ENCODE measurements at regions not wholly inside any gene's neighbourhood (a gene's known extent, or its start where the extent isn't known, plus 50 kb on each side); places are given as distances from the start of the nearest gene placed in this dataset.

- Histone ChIP-seq H3K79me1 (ENCODE audit: low read length) (peaks cover 10% of the 10 kb centered on the region), H3K9me3 (ENCODE audit: insufficient read depth, low read depth, low read length) (no peaks in the 10 kb centered on the region), H2AK5ac (ENCODE audit: low read length) (no peak overlapping the region), H3K9ac (ENCODE audit: low read length) (no peak overlapping the region), H3K14ac (ENCODE audit: low read length) (no peak overlapping the region), H3K4me3 (ENCODE audit: low read depth, low read length) (no peak overlapping the region), H4K8ac (ENCODE audit: low read depth, low read length) (peak overlapping the region; percentile 24), H3K18ac (ENCODE audit: low read length) (no peak overlapping the region), H2AFZ (ENCODE audit: insufficient read depth, low read length, poor library complexity) (peak overlapping the region; percentile 23), H3K4ac (ENCODE audit: low read depth, low read length) (no peak overlapping the region), H2BK120ac (ENCODE audit: insufficient read depth, low read length, poor library complexity) (peak overlapping the region; percentile 12), H3K4me2 (ENCODE audit: low read length) (no peak overlapping the region), H3K36me3 (ENCODE audit: control insufficient read depth in 1 of 2, insufficient read depth in 2 of 2, low read length in 2 of 2) (no peaks in the 10 kb centered on the region), H3K27me3 (ENCODE audit: insufficient read depth, low read length) (no peaks in the 10 kb centered on the region), H3K27ac (ENCODE audit: low read depth, low read length) (peak overlapping the region; percentile 57), H2BK12ac (ENCODE audit: low read length) (peak overlapping the region; percentile 61), H3K79me2 (ENCODE audit: control insufficient read depth, insufficient read depth, low read length, poor library complexity) (no peaks in the 10 kb centered on the region), H3K4me1 (ENCODE audit: control insufficient read depth in 1 of 2, insufficient read depth in 2 of 2, low read length in 2 of 2) (peaks cover 2 to 7% of the 10 kb centered on the region in 2 experiments), H3K23ac (ENCODE audit: low read length) (no peak overlapping the region), H2BK5ac (ENCODE audit: low read depth, low read length, poor library complexity) (peak overlapping the region; percentile 55), H4K91ac (ENCODE audit: low read depth, low read length) (peak overlapping the region; percentile 69), H4K12ac (ENCODE audit: low read depth, low read length) (no peak overlapping the region)
- DNase-seq, result peak in 1 of 2 donors; percentile 17
- WGBS (ENCODE audit: extremely low coverage, insufficient coverage, insufficient read length), result no CpG with 5 or more reads among the region's 1 CpG
These were observed 481.4 kb downstream of the IPMK start for GRCh38 chr10:57786331-57786730.

DNA sequence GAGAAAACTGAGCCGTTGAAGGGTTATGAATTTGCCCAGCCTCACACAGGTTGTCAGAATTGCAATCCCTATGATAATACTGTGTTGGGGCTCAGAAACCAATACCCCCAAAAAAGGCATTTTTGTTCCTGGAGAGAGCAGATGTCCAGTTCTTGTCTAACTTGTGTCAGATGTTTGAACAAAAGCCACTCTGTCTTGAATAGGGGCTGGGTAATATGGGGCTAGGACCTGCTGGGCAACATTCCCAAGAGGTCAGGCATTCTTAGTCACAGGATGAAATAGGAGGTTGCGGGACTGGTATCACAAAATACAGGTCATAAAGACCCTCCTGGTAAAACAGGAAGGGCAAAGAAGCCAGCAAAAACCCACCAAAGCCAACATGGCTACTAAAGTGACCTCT, 482.1 kb downstream of the IPMK start:
- WGBS (ENCODE audit: extremely low coverage, insufficient coverage, insufficient read length), result no CpG with 5 or more reads among the region's 2 CpGs
- Histone ChIP-seq H3K9me3 (ENCODE audit: insufficient read depth, low read depth, low read length) (no peaks in the 10 kb centered on the region), H4K12ac (ENCODE audit: low read depth, low read length) (no peak overlapping the region), H3K79me1 (ENCODE audit: low read length) (peaks cover 10% of the 10 kb centered on the region), H3K4ac (ENCODE audit: low read depth, low read length) (no peak overlapping the region), H3K4me3 (ENCODE audit: low read depth, low read length) (no peak overlapping the region), H3K4me1 (ENCODE audit: control insufficient read depth in 1 of 2, insufficient read depth in 2 of 2, low read length in 2 of 2) (peaks cover 2 to 7% of the 10 kb centered on the region in 2 experiments), H2BK12ac (ENCODE audit: low read length) (no peak overlapping the region), H3K9ac (ENCODE audit: low read length) (no peak overlapping the region), H4K8ac (ENCODE audit: low read depth, low read length) (no peak overlapping the region), H4K91ac (ENCODE audit: low read depth, low read length) (no peak overlapping the region), H2AFZ (ENCODE audit: insufficient read depth, low read length, poor library complexity) (no peak overlapping the region), H2AK5ac (ENCODE audit: low read length) (no peak overlapping the region), H2BK5ac (ENCODE audit: low read depth, low read length, poor library complexity) (peak overlapping the region; percentile 11), H3K18ac (ENCODE audit: low read length) (no peak overlapping the region), H2BK120ac (ENCODE audit: insufficient read depth, low read length, poor library complexity) (peak overlapping the region; percentile 16), H3K4me2 (ENCODE audit: low read length) (peak overlapping the region; percentile 13), H3K27me3 (ENCODE audit: insufficient read depth, low read length) (no peaks in the 10 kb centered on the region), H3K27ac (ENCODE audit: low read depth, low read length) (peak overlapping the region; percentile 57), H3K23ac (ENCODE audit: low read length) (no peak overlapping the region), H3K79me2 (ENCODE audit: control insufficient read depth, insufficient read depth, low read length, poor library complexity) (no peaks in the 10 kb centered on the region), H3K14ac (ENCODE audit: low read length) (no peak overlapping the region), H3K36me3 (ENCODE audit: control insufficient read depth in 1 of 2, insufficient read depth in 2 of 2, low read length in 2 of 2) (no peaks in the 10 kb centered on the region)
- peak; percentile 66 to 82 for DNase-seq

- Histone ChIP-seq H2BK12ac (ENCODE audit: low read length) (no peak overlapping the region), H3K4ac (ENCODE audit: low read depth, low read length) (no peak overlapping the region), H3K23ac (ENCODE audit: low read length) (no peak overlapping the region), H3K4me2 (ENCODE audit: low read length) (no peak overlapping the region), H3K27ac (ENCODE audit: low read depth, low read length) (peak overlapping the region; percentile 57), H3K36me3 (ENCODE audit: control insufficient read depth in 1 of 2, insufficient read depth in 2 of 2, low read length in 2 of 2) (no peaks in the 10 kb centered on the region), H2BK5ac (ENCODE audit: low read depth, low read length, poor library complexity) (no peak overlapping the region), H3K79me1 (ENCODE audit: low read length) (peaks cover 10% of the 10 kb centered on the region), H3K4me1 (ENCODE audit: control insufficient read depth in 1 of 2, insufficient read depth in 2 of 2, low read length in 2 of 2) (peaks cover 2 to 7% of the 10 kb centered on the region in 2 experiments), H2BK120ac (ENCODE audit: insufficient read depth, low read length, poor library complexity) (peak overlapping the region; percentile 16), H2AK5ac (ENCODE audit: low read length) (no peak overlapping the region), H3K9me3 (ENCODE audit: insufficient read depth, low read depth, low read length) (no peaks in the 10 kb centered on the region), H3K79me2 (ENCODE audit: control insufficient read depth, insufficient read depth, low read length, poor library complexity) (no peaks in the 10 kb centered on the region), H4K12ac (ENCODE audit: low read depth, low read length) (no peak overlapping the region), H3K18ac (ENCODE audit: low read length) (no peak overlapping the region), H4K91ac (ENCODE audit: low read depth, low read length) (no peak overlapping the region), H3K14ac (ENCODE audit: low read length) (no peak overlapping the region), H3K4me3 (ENCODE audit: low read depth, low read length) (no peak overlapping the region), H2AFZ (ENCODE audit: insufficient read depth, low read length, poor library complexity) (no peak overlapping the region), H3K27me3 (ENCODE audit: insufficient read depth, low read length) (no peaks in the 10 kb centered on the region), H4K8ac (ENCODE audit: low read depth, low read length) (no peak overlapping the region), H3K9ac (ENCODE audit: low read length) (no peak overlapping the region)
- WGBS (ENCODE audit: extremely low coverage, insufficient coverage, insufficient read length), result no CpG with 5 or more reads among the region's 3 CpGs
- DNase-seq, result peak in 1 of 2 donors; percentile 67
These were observed 482.6 kb downstream of the IPMK start for GRCh38 chr10:57785068-57785467.

DNA sequence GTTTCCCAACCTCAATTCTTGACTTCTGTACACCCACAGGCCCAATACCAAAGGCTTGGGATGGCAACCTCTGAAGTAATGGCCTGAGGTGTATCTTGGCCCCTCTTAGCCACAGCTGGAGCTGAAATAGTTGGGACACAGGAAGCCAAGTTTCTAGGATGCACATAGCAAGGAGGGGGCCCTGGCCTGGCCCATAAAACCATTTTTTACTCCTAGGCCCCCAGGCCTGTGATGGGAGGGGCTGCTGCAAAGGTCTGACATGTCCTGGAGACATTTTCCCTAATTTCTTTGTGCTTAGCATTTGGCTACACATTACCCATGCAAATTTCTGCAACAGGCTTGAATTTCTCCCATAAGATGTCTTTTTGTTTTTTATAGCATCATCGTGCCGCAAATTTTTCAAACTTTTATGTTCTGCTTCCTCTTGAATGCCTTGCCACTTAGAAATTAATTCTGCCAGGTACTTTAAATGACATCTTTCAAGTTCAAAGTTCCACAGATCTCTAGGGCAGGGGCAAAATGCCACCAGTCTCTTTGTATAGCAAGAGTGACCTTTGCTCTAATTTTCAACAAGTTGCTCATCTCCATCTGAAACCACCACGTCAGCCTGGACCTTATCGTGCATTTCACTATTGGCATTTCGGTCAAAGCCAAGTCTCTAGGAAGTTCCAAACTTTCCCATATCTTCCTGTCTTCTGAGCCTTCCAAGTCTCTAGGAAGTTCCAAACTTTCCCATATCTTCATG, 490.8 kb downstream of the IPMK start:
- H3K79me2 ChIP-seq (ENCODE audit: control insufficient read depth, insufficient read depth, low read length, poor library complexity), result no peaks in the 10 kb centered on the region
- H2BK120ac ChIP-seq (ENCODE audit: insufficient read depth, low read length, poor library complexity), result no peak overlapping the region
- H3K27ac ChIP-seq (ENCODE audit: low read depth, low read length), result no peak overlapping the region
- H2AK5ac ChIP-seq (ENCODE audit: low read length), result no peak overlapping the region
- no peak overlapping the region for H2AFZ ChIP-seq (ENCODE audit: insufficient read depth, low read length, poor library complexity)
- no peaks in the 10 kb centered on the region for H3K79me1 ChIP-seq (ENCODE audit: low read length)
- no peak overlapping the region for H3K4me2 ChIP-seq (ENCODE audit: low read length)
- no peaks in the 10 kb centered on the region for H3K4me1 ChIP-seq (ENCODE audit: control insufficient read depth in 1 of 2, insufficient read depth in 2 of 2, low read length in 2 of 2)
- no peak overlapping the region for H4K91ac ChIP-seq (ENCODE audit: low read depth, low read length)
- no peak overlapping the region for H2BK12ac ChIP-seq (ENCODE audit: low read length)
- no peak overlapping the region for H4K8ac ChIP-seq (ENCODE audit: low read depth, low read length)
- no peak for DNase-seq
- no peak overlapping the region for H3K14ac ChIP-seq (ENCODE audit: low read length)
- H3K23ac ChIP-seq (ENCODE audit: low read length), result no peak overlapping the region
- no peak overlapping the region for H4K12ac ChIP-seq (ENCODE audit: low read depth, low read length)
- H2BK5ac ChIP-seq (ENCODE audit: low read depth, low read length, poor library complexity), result no peak overlapping the region
- no peaks in the 10 kb centered on the region for H3K27me3 ChIP-seq (ENCODE audit: insufficient read depth, low read length)
- H3K18ac ChIP-seq (ENCODE audit: low read length), result no peak overlapping the region
- WGBS (ENCODE audit: extremely low coverage, insufficient coverage, insufficient read length), result no CpG with 5 or more reads among the region's 5 CpGs
- H3K4me3 ChIP-seq (ENCODE audit: low read depth, low read length), result no peak overlapping the region
- no peak overlapping the region for H3K4ac ChIP-seq (ENCODE audit: low read depth, low read length)
- no peaks in the 10 kb centered on the region for H3K36me3 ChIP-seq (ENCODE audit: control insufficient read depth in 1 of 2, insufficient read depth in 2 of 2, low read length in 2 of 2)
- H3K9me3 ChIP-seq (ENCODE audit: insufficient read depth, low read depth, low read length), result peaks cover 3% of the 10 kb centered on the region
- H3K9ac ChIP-seq (ENCODE audit: low read length), result no peak overlapping the region

Measured in trophoblast cell (in vitro differentiated cells and primary cell).